Smooth muscle cell (in vitro differentiated cells): ENCODE measurements at regions not wholly inside any gene's neighbourhood (a gene's known extent, or its start where the extent isn't known, plus 50 kb on each side); places are given as distances from the start of the nearest gene placed in this dataset.

Experiments
- DNase-seq: peaks from one replicate; lab custom pipeline; 2025; ENCODE audit not compliant: unreplicated experiment; lab: John Stamatoyannopoulos, UW
- H2AFZ ChIP-seq: fragments of 200-600 bp; sonication (generic); 2 replicates; pipeline ENCODE4 v1.6.0; 2016; ENCODE audit warnings: antibody characterized with exemption, low read depth, mild to moderate bottlenecking
- H3F3A ChIP-seq: fragments of 200-600 bp; sonication (generic); 2 replicates; pipeline ENCODE4 v1.6.0; 2017; ENCODE audit warnings: antibody characterized with exemption, low read depth
- H3K27ac ChIP-seq: fragments of 200-600 bp; sonication (generic); 2 replicates; pipeline ENCODE4 v1.5.1; 2016; ENCODE audit warnings: low read depth, mild to moderate bottlenecking
- H3K27me3 ChIP-seq: fragments of 200-600 bp; sonication (generic); 2 replicates; pipeline ENCODE4 v1.6.1; 2016; ENCODE audit warnings: low read depth, mild to moderate bottlenecking
- H3K36me3 ChIP-seq: fragments of 200-600 bp; sonication (generic); 2 replicates; pipeline ENCODE4 v1.5.1; 2016; ENCODE audit warnings: low read depth
- H3K4me1 ChIP-seq: fragments of 200-600 bp; sonication (generic); 2 replicates; pipeline ENCODE4 v1.5.1; 2016; ENCODE audit warnings: low read depth
- H3K4me2 ChIP-seq: fragments of 200-600 bp; sonication (generic); 2 replicates; pipeline ENCODE4 v1.6.0; 2016; ENCODE audit warnings: mild to moderate bottlenecking
- H3K4me3 ChIP-seq: fragments of 200-600 bp; sonication (generic); 2 replicates; pipeline ENCODE4 v1.5.1; 2016; ENCODE audit warnings: mild to moderate bottlenecking
- H3K79me2 ChIP-seq: fragments of 200-600 bp; sonication (generic); 2 replicates; pipeline ENCODE4 v1.6.0; 2016; ENCODE audit warnings: low read depth, mild to moderate bottlenecking
- H3K9ac ChIP-seq: fragments of 200-600 bp; sonication (generic); 2 replicates; pipeline ENCODE4 v1.6.0; 2016; ENCODE audit warnings: low read depth
- H3K9me3 ChIP-seq: fragments of 200-600 bp; sonication (generic); replicated peaks from 2 replicates; pipeline ENCODE4 v1.5.1; 2016; ENCODE audit warnings: low read depth
- H4K20me1 ChIP-seq: fragments of 200-600 bp; sonication (generic); 2 replicates; pipeline ENCODE4 v1.6.0; 2016; ENCODE audit warnings: low read depth
- WGBS: methylation state at CpG from one replicate; pipeline ENCODE4 v1.1.7; 2016; ENCODE audit warnings: low lambda C conversion rate; 5-methylcytosine and 5-hydroxymethylcytosine counted together
- TF ChIP-seq, protein P1 (sequence below): fragments of 200-600 bp; sonication (generic); IDR thresholded peaks from 2 replicates; pipeline ENCODE4 v1.5.1; 2017; ENCODE audit warnings: borderline replicate concordance, mild to moderate bottlenecking, antibody characterized with exemption; ENCODE audit not compliant: insufficient read depth, poor library complexity, severe bottlenecking

DNA sequence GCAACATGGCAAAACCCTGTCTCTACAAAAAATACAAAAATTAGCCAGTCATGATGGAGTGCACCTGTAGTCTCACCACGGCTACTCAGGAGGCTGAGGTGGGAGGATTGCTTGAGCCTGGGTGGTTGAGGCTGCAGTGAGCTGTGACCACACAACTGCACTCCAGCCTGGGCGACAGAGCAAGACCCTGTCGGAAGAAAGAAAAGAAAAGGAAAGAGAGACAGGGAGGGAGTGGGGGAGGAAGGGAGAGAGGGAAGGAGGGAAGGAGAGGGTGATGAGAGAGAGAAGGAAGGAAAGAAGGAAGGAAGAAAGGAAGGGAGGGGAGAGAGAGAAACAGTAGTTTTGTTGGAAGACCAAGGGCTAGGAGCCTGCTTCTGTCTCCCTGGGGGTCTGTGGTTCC lies 142.4 kb downstream of the C9orf50 start:
- Histone ChIP-seq H3K36me3 (no peaks in the 10 kb centered on the region), H3K4me1 (peaks cover 18% of the 10 kb centered on the region), H2AFZ (peak overlapping the region; percentile 20), H3K9ac (no peak overlapping the region), H3K79me2 (no peaks in the 10 kb centered on the region), H3K9me3 (no peaks in the 10 kb centered on the region), H3F3A (peaks cover 32% of the 10 kb centered on the region), H4K20me1 (no peaks in the 10 kb centered on the region), H3K27ac (no peak overlapping the region), H3K4me3 (no peak overlapping the region), H3K4me2 (no peak overlapping the region), H3K27me3 (no peaks in the 10 kb centered on the region)
- WGBS = 90% methylated on average over 3 of the region's 3 CpGs
- DNase-seq = no peak
- TF ChIP-seq, protein P1, sequence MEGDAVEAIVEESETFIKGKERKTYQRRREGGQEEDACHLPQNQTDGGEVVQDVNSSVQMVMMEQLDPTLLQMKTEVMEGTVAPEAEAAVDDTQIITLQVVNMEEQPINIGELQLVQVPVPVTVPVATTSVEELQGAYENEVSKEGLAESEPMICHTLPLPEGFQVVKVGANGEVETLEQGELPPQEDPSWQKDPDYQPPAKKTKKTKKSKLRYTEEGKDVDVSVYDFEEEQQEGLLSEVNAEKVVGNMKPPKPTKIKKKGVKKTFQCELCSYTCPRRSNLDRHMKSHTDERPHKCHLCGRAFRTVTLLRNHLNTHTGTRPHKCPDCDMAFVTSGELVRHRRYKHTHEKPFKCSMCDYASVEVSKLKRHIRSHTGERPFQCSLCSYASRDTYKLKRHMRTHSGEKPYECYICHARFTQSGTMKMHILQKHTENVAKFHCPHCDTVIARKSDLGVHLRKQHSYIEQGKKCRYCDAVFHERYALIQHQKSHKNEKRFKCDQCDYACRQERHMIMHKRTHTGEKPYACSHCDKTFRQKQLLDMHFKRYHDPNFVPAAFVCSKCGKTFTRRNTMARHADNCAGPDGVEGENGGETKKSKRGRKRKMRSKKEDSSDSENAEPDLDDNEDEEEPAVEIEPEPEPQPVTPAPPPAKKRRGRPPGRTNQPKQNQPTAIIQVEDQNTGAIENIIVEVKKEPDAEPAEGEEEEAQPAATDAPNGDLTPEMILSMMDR = no peak

DNA sequence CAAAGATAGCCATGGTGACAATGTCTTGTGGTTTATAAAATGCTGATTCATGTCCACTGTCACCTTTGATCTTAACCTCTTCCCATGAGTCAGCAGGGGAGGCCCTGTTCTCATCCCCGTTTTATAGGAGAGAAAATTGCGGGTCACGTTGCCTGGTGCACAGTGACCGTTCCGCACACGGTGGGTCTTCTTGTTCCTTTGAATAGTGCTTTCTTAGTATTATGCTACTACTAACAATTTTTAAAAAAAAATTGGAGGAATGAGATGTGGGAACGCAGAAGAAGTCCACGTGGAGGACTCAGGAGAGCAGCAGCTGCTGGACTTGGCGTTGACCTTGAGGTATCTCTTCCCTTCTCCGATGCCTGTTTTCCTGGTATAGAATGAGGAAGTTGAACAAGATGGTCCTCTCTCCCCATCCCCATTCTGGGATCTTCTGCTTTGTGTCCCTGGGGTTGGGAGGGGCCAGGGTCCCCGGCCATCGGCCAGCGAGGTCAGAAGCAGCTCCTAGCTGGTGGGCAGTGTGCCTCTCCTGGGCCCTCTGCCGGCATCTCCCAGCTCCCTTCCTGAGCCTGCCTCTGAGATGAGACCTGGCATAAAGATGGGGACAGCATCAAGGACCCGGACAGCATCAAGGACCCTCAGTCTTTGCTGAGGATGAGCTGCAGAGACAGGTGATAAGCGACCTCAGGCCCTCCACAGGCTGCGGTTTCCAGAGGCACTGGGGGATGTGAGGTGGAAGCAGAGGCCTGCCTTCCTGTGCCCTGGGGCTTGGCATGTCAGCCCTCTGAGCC lies 143.9 kb downstream of the C9orf50 start:
- WGBS = 67% methylated on average over 17 of the region's 17 CpGs
- H3K27ac ChIP-seq = no peak overlapping the region
- no peak overlapping the region for H2AFZ ChIP-seq
- H3K36me3 ChIP-seq = no peaks in the 10 kb centered on the region
- H3K79me2 ChIP-seq = no peaks in the 10 kb centered on the region
- H3K27me3 ChIP-seq = no peaks in the 10 kb centered on the region
- peak overlapping the region; percentile 63 for H3K4me2 ChIP-seq
- no peaks in the 10 kb centered on the region for H4K20me1 ChIP-seq
- peaks cover 8% of the 10 kb centered on the region for H3K4me1 ChIP-seq
- no peak overlapping the region for H3K9ac ChIP-seq
- no peaks in the 10 kb centered on the region for H3K9me3 ChIP-seq
- H3F3A ChIP-seq = peaks cover 23% of the 10 kb centered on the region
- TF ChIP-seq, protein P1 = no peak
- H3K4me3 ChIP-seq = no peak overlapping the region
- DNase-seq = no peak

DNA sequence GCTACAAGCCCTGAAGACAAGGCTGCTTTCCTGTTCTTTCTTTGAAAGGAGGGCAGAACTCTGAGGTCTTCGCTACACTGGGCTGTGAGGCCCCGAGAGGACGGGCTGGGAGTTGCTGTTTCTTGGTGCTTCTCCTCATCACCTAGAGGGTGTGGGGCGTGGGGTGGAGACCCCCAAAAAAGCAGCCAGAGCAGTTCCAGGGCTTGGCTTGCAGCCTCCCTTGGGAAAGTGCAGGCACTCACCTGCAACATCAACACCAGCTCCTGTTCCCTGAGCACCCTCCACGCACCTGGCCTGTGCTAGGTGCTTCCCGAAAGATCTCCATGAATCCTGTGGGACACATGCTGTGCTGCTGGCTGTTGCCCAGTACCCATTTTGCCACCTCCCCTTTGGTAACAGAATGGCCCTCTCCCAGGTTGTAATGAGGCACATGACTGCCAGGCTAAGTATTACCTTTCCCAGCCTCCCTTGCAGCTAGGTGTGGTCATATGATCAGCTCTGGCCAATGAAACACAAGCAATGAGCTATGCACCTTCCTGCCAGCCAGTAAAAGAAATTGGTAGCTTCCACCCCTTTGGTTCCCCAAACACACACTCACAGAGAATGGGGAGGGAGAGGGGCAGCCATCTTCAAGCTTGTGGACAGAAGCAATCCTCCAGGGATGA lies 146.0 kb downstream of the C9orf50 start:
- WGBS = 93% methylated on average over 6 of the region's 6 CpGs
- no peaks in the 10 kb centered on the region for H4K20me1 ChIP-seq
- H3K27ac ChIP-seq = no peak overlapping the region
- DNase-seq = no peak
- peaks cover 3% of the 10 kb centered on the region for H3F3A ChIP-seq
- H3K4me1 ChIP-seq = peaks cover 2% of the 10 kb centered on the region
- H3K4me2 ChIP-seq = no peak overlapping the region
- no peak overlapping the region for H3K4me3 ChIP-seq
- H2AFZ ChIP-seq = no peak overlapping the region
- no peaks in the 10 kb centered on the region for H3K27me3 ChIP-seq
- H3K9me3 ChIP-seq = no peaks in the 10 kb centered on the region
- no peaks in the 10 kb centered on the region for H3K79me2 ChIP-seq
- H3K9ac ChIP-seq = no peak overlapping the region
- H3K36me3 ChIP-seq = no peaks in the 10 kb centered on the region
- TF ChIP-seq, protein P1 = no peak
